RPMI8226 (cell line): ENCODE measurements at regions not wholly inside any gene's neighbourhood (a gene's known extent, or its start where the extent isn't known, plus 50 kb on each side); places are given as distances from the start of the nearest gene placed in this dataset.
A peak's percentile ranks its signal among the peaks of the same experiment; 100 is the strongest.
"Not testable (repeated sequence)": the region's sequence is repeated elsewhere in the genome, so short reads cannot be mapped to it uniquely, and the experiment has no call there.

Experiments used
- DNase-seq: peaks from one replicate; pipeline ENCODE4 v3.0.0-alpha.2; 2015

DNA sequence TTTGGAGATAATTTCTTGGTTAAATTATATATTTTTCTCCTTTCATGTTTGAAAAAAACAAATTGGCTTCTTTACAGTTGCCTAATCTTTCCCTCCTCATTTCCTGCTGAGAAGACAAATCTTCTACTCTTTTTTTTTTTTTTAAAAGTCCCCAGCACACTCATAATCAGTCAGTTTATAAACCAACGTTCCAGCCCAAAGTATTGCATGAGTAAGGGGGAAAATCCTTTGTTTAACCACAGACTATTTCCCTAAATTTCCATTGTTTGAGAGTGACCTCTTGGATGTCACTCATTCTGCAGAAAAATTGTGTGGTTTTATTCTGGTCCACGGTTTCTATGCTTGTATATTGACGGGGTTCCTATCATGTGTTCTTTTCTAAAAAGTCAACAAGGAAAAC is 55.1 kb upstream of the TLR4 start:
- no peak for DNase-seq

DNA sequence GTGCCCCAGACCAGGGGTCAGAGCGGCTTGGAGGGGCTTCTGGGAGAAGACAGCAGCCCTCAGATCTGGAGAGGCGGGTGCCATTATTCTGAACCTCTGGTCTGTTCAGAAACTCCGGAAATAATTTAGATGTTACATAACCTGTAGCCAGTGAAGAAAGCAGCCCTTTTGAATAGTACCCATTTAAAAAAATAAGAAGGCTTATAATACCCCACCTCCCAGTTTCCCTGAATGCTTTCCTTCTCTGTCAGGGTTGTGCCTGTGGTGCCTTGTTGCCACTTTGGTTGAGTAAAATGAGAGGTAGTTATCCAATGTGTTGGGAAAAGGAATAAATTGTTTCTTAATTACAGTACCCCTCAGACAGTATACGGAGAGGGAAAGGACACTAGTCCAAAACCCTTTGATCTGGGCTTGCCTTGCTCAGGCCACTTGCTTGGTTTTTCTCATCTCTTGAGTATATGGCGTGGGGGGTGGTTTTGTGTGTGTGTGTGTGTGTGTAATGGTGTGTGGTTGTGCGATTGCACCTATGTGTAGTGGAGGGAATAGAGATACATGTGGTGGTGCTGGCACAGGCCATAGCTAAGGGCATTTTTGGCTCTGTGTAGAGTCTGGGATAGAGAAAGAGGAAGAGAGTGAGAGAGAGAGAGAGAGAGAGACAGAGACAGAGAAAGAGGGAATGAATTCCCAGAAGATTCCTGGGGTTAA is 59.1 kb upstream of the TLR4 start:
- no peak for DNase-seq

DNA sequence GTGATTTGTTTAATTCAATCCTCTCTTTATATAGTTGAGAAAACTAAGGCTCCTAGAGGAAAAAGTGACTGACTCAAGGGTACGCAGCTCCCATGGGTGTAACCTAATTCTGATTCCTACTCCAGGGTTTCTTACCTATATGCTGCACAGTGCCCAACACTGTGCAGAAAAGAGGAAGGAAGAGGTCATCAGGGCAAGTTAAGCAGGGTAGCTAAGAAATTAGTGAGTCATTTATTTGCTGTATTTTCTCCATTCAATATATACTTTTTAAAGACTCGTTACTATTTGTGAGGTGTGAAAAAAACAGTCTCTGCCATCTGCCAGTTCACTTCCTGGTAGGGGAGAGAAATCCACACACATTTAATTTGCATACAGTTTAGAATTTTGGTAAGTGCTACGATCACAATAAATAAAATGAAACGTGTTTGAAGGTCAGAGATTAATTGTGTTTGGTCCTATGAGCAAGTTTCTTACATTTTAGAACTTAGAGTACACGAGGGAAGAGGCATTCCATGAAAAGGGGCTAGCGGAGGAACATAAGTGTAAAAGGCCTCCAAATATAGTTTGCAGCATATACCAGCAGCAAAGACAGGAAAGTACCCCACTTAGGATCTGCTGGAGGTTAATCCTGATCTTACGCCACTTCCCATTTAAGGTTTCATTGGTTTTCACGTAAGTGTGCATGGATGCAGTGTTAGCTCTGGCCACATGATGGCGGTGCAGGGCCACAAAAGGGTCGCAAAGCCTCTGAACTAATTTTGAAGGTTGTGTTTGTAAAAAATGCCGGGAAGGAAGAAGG is 59.9 kb upstream of the TLR4 start:
- DNase-seq: peak; percentile 68

DNA sequence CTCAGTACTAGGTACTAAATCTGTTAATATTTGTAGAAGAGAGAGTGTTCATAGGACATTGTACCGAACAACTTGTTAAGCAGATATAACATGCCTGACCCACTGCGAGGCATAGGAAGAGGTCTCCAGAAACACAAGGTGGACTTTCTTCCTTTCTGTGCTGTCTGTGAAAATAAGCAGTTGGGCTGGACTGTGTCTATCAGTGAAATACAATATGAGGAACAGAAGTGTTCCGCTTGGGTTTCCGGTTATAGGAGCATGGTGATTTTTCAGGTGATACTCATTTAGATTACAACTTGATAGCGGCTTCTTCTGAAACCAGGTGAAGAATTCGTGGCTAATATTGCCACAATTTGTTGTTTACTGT is 60.9 kb upstream of the TLR4 start:
- no peak for DNase-seq

DNA sequence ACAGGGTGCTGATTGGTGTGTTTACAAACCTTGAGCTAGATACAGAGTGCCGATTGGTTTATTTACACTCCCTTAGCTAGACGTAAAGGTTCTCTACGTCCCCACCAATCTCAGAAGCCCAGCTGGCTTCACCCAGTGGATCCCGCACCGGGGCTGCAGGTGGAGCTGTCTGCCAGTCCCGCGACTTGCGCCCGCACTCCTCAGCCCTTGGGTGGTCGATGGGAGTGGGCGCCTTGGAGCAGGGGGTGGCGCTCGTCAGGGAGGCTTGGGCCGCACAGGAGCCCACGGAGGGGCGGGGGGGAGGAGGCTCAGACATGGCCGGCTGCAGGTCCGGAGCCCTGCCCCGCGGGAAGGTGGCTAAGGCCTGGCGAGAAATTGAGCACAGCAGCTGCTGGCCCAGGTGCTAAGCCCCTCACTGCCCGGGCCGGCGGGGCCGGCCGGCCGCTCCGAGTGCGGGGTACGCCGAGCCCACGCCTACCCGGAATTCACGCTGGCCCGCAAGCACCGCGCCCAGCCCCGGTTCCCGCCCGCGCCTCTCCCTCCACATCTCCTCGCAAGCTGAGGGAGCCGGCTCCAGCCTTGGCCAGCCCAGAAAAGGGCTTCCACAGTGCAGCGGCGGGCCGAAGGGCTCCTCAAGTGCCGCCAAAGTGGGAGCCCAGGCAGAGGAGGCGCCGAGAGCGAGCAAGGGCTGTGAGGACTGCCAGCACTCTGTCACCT is 61.5 kb upstream of the TLR4 start:
- DNase-seq: not testable (repeated sequence)

DNA sequence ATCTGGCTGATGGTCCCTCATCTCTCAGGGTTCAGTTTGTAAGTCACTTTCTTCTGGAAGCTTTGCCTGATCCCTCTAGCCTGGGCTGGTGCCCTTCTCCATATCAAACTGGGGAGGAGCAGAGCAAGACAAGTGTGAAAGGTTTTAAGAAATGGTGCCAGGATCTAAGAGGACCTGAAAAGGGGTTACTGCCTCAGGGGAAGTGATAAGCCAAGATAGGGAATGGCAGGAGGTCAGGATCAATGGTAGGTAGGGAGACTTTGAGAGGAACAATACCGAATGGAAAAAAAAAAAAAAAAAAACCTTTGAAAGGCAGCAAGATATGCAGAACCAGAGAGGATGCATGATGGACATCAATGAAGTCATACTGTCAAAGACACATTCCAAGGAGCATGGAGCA is 67.5 kb upstream of the TLR4 start:
- no peak for DNase-seq

DNA sequence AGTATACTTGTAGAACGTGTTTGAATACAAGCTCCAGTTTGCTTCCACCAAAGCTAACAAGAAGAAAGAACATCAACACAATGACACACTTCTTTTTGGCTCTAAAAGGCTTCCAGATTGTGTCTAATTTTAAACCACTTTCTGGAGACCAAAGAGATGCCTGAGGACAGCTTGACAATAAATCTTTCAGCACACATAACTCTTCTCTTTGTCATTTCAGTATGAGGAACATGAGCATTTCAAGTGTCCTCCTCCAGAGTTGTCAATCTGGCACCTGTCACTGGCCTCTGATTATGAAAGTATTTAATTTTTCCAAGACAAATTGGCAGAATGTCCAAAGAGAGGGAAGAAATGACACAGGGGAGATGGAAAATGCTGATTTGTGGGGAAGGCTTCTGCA is 79.0 kb upstream of the TLR4 start:
- no peak for DNase-seq

DNA sequence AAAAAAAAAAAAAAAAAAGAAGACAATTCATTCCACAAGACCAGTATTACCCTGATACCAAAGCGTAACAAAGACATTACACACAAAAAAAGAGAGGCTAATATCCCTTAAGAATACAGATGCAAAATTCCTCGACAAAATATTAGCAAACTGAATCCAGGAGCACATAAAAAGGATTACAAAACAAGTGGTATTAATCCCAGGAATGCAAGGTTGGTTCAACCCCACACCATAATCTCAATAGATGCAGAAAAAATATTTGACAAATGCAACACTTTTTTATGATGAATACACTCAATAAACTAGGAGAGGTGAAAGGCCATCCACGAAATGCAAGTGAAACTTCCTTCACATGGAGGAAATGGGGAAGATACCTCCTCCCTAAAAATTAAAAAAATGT is 80.1 kb upstream of the TLR4 start:
- no peak for DNase-seq

DNA sequence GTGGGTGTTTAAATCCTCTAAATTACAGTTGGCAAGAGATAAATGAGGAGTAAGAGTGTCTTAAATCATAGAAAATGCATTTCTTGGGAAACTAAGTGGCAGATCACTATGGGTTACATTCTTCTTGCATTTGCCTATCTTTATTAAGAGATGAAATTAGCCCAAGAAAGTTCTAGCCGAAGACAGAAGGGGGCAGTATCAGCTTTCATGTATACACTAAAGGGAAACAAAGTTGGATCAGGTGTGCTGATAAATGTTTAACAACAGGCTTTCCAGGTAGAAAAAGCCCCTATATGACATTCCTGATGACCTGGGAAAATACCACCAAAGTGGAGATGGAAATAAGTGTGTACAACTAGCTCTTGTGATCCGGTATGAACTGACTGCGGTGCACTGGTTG is 81.9 kb upstream of the TLR4 start:
- DNase-seq: no peak

DNA sequence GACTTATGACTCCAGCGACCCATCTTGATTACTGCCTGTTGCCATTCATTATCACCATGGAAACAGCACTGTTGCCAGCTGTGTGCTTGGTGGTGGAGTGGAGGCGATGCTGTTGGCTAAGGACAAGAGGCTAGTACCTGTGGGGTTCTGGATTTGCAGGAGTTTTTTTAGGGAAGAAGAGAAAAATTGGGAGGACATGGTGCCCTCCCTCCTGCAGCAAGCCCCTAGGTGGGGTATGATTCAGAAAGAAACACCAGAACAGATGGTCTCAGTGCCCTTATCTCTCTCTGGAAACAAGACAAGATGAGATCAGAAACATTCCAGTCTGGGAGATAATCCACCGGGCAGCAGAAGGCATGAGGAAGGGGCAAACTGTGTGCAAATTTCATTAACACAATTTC is 87.8 kb upstream of the TLR4 start:
- no peak for DNase-seq

DNA sequence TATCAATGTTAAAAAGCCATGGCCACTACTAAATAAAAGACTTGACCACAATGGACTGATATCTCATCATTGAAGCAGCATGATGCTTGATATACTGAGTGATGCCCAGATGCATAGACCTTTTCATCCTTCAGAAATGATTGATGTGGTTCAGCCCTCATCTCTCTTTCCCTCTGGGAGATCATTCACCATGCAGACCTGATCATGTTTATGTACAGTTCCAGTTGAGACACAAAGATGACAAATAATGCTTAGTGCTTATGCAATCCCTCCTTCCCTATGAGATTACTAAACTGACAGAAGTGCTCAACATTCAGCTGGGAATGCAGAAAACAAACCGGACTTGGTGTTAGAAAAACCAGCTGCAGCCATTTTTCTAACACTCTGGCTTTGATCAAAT is 91.9 kb upstream of the TLR4 start:
- DNase-seq: no peak

DNA sequence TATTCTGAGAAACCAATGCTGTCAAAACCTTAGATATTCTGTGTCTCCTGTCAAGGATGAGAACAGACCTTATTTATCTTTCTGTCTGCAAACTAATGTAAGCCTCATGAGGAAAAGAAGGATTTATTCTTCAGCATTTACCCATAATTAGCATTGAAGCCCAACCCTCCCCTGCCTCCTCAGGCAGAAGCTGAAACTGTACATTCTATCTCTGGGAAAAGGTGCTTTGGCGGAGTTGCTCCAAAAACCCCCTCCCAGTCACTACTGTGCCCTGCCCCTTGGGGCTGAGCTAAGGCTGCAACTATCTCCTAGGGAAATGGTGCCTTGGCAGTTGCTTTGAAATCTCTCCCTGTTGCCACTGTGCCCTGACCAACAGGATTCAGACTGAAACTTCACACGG is 106.2 kb upstream of the TLR4 start:
- no peak for DNase-seq

DNA sequence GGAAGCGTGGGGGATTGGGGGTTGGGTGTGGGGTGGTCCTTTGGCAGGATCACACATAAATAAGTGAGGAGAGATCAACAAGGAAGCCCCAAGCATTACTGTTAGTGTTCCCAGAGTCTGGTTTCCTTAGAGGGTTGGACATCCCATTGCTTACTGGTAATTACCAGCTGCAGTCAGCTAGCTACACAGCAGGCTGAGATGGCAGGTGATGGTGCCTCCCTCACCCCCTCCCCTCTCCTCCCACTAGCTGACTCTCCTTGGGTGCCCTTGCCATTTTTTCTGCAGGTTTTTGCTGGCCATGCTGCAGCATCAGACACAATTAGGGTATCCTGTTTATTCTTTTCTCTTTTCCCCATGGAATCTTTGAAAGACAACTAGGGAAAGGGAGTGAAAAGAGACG is 107.5 kb upstream of the TLR4 start:
- no peak for DNase-seq

DNA sequence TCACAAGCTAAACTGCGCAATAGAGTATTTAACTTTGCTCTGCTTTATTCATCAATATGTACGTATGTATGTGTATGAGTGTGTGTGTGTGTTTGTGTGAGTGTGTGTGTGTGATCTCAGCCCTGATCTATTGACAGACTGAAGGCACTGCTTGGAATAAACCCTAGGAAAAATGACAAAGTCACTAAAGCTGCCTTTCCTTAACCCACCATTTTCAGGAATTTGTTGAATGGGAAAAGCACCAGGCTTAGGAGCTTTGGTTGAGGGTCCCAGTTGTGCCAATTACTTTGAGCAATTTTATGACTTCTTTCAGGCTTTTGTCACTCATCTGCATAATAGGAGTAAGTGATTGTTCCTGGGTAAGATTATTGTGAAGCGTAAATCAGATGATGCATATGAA is 108.6 kb upstream of the TLR4 start:
- DNase-seq: no peak

DNA sequence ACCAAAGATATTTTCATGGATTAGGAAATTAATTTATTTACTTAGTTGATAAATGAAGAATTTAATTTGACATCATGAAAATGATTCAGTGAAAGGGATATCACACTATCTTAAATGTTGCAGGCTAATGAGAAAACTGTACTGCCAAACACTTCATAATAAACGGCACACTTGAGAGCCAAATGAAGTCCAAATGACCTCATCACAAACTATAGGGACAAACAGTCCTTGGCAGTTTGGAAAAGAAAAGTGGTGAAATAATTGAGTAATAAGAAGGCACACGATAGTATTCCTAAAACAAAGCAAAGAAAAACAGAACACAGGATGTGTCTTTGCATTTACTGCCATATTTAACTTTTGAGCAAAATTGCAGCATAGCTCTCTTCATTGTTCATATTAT is 116.9 kb upstream of the TLR4 start:
- no peak for DNase-seq

DNA sequence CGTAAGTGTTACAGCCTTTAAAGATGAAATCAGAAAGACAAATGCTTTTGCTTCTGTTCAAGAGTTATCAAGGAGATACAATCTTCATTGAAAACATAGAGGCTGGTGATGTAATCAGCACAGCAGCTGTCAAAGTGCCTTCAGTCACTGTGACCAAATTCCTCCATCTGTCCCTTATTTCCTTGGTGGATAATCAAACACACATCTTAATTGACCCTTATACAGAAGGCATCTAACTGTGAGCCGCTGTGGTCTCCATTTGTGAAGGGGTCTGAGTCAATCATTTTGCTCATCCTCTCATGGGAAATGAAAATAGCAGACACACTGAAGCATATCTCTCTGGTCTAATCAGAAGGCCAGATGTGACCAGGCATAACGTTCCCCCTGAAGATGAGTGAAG is 130.1 kb upstream of the TLR4 start:
- no peak for DNase-seq

DNA sequence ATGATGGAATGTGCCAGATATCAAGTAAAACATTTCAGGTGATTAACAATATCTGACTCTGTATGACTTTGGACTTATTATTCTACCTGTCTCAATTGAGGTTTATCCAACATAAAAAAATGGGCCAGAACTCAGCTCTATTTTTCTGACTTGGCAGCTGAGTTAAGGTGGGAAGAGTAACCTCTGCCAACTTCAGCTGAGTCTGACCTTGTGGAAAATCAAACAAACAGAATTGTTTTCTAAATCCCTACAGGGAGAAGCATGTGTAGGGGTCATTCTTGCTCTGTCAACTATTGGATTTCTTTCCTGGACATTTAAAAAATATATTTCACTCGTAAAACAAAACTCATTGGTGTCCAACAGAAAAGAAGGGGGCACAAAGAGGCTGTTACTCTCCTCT is 139.4 kb upstream of the TLR4 start:
- no peak for DNase-seq

DNA sequence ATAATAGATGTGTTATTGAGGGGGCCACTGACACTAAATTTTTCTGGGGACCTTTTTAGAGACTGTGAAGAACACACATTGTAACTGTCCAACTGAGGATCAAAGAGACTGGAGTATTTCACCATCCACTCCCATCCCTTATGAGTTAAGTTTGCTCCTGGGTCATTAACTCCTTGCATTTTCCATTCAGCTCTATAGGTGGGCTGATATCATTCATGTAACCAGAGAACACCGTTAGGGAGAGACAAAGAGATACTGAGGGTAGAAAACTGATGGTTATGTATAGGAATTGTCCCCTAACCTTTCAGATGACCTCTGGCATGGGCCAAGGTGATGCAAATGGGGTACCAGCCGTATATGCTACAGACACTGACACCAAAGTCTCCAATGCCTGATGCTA is 142.4 kb upstream of the TLR4 start:
- DNase-seq: no peak

DNA sequence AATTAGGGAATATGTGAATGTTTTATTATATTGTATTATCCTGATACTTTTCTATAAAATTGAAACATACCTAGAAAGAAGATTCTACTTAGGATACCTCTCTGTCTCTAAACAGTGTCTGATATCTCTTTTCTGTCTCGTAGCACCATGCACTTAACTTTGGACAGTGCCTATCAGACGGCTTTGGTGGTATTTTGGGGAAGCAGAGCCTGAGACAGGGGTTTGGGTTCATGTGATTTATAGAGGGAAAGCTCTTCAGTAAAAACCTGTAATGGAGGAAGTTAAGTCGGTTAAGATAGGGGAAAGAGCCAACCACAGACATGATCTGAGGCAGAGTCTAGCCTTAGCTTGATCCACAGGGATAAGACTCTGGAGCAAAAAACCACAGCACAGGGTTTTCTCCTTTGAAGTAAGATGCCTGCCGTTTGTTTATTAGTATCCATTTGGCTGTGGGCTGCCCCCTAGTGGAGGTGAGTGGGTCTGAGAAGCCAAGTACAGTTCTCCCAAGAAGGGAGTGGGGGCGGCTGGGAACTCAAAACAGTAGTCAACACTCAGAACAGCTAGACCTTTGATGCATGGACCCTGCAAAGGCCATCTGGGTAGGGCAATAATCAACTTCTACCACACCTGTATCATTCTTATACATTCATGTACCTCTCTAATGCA is 141.2 kb upstream of the ASTN2 start:
- DNase-seq: peak; percentile 35

DNA sequence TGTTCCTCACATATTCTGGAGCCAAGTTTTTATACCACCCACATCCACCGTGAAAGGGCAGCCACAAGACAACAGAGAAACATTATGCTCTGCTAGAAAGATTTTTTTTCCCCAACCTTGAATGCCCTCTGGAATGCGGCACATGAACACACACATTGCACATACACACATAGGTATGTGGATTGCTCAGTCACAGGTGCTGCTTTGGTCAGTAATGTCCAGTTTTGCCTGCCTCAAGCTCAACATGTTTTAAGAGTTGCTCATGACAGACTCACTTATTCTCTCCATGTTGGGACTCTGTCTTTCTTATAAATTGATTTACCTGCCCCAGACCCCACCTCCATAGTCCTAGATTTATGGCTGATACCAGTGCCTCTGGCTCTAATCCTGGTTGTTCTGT is 138.0 kb upstream of the ASTN2 start:
- DNase-seq: no peak

DNA sequence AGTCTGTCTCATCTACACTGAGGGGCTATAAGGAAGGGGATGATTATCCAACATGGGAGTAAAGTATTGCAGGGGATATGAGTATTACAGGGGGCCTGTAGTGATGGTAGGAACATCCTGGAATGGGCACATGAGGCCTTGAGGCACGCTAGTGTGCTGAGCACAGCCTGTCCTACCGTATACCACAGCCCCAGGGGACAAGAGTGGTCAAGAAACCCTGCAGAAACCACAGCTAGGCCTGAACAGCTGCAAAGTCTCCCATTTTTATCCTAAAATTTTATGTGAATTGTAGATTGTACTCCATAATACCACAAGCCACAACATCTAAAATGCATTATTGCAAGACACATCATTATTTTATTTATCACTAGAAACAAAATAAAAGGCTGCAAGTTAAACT is 136.3 kb upstream of the ASTN2 start:
- DNase-seq: no peak

DNA sequence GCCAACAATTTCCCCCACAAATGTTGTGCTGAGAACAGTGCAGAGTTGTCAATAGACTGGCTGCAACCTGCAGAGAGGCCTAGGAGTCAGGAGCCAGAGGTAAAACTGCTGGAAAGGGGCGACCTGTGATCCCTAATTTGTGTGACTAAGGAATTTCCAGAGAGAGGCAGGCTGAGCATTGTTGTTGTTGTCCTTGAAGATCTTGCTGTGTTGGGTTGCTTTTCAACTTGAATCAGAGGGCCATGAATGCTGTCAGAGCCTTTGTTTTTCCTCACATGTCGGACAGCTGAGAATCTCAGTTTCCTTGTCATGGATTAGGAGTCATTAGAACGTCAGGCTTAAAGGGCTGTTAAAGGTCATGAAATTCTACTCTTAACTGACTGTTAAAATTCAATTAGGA is 134.6 kb upstream of the ASTN2 start:
- DNase-seq: no peak

DNA sequence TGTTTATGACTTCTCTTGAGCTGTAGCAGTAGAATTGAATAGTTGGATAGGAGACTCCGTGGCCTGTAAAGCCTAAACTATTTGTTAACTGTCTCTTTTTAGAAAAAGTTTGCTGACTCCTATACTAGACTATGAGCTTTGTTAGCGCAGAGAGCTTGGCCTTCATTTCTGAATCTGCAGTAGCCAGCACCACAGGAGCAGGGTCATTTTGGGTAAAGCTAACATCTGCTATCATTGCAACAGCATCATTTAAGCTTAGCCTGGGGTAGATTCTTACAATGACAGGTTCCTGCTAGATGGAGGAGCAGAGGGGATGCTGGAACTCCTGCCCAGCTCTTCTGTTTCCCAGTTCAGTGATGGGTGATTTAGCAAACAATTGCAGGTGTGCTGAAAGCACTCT is 133.7 kb upstream of the ASTN2 start:
- DNase-seq: no peak

DNA sequence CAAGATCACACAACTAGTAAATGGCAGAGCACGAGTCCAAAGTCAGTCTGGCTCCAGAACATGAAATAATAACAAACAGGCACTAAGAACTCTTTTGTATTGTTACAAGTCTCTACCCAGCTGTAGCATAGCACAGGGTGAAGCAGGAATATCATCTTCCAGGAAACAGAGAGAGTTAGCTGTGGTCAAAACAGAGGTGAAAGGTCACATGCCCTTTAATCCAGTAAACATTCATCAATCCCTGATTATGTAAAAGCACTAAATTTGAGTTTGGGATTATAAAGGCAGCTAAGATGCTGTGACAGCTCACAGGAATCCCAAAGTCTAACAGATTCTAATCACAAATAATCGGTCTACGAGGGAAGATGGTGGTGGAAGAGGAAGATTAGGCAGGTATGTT is 133.0 kb upstream of the ASTN2 start:
- DNase-seq: no peak
